ENCODE measurements at regions not wholly inside any gene's neighbourhood (a gene's known extent, or its start where the extent isn't known, plus 50 kb on each side); places are given as distances from the start of the nearest gene placed in this dataset.
"Not testable (repeated sequence)": the region's sequence is repeated elsewhere in the genome, so short reads cannot be mapped to it uniquely, and the experiment has no call there.

DNA sequence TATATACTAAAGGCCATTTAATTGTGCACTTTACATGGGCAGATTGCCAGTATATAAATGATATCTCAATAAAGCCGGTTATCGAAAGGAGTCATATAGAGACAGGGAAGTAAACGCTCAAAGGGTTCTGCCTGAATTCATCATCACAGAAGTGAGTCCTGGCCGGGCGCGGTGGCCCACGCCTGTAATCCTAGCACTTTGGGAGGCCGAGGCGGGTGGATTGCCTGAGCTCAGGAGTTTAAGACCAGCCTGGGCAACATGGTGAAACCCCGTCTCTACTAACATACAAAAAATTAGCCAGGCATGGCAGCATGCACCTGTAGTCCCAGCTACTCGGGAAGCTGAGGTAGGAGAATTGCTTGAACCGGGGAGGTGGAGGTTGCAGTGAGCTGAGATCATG is 177.9 kb downstream of the TJP1 start:
- TF ChIP-seq, protein P1, sequence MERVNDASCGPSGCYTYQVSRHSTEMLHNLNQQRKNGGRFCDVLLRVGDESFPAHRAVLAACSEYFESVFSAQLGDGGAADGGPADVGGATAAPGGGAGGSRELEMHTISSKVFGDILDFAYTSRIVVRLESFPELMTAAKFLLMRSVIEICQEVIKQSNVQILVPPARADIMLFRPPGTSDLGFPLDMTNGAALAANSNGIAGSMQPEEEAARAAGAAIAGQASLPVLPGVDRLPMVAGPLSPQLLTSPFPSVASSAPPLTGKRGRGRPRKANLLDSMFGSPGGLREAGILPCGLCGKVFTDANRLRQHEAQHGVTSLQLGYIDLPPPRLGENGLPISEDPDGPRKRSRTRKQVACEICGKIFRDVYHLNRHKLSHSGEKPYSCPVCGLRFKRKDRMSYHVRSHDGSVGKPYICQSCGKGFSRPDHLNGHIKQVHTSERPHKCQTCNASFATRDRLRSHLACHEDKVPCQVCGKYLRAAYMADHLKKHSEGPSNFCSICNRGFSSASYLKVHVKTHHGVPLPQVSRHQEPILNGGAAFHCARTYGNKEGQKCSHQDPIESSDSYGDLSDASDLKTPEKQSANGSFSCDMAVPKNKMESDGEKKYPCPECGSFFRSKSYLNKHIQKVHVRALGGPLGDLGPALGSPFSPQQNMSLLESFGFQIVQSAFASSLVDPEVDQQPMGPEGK (CRISPR knock-in tag; IDR thresholded peaks at IDR 0.05; ENCODE audit: borderline replicate concordance), result not testable (repeated sequence)
- not testable (repeated sequence) for TF ChIP-seq TOX (CRISPR knock-in tag; IDR thresholded peaks at IDR 0.05; ENCODE audit: borderline replicate concordance); ZFP3 (CRISPR knock-in tag; IDR thresholded peaks at IDR 0.05); ARNTL (CRISPR knock-in tag; IDR thresholded peaks at IDR 0.05; ENCODE audit: borderline replicate concordance, low read depth)

All from SK-N-SH treated with all-trans-retinoic acid at 6 μM for 48 hours (cell line).